GM11168 (cell line): ENCODE measurements at regions not wholly inside any gene's neighbourhood (a gene's known extent, or its start where the extent isn't known, plus 50 kb on each side); places are given as distances from the start of the nearest gene placed in this dataset.

Experiments used
- in situ Hi-C: fragments of 300-500 bp; cut with MboI; formaldehyde crosslinking; loops from one replicate; pipeline ENCODE4 v1.12.0; 2022; ENCODE audit warnings: low sequenced_read_pairs; ENCODE audit not compliant: unreplicated experiment

DNA sequence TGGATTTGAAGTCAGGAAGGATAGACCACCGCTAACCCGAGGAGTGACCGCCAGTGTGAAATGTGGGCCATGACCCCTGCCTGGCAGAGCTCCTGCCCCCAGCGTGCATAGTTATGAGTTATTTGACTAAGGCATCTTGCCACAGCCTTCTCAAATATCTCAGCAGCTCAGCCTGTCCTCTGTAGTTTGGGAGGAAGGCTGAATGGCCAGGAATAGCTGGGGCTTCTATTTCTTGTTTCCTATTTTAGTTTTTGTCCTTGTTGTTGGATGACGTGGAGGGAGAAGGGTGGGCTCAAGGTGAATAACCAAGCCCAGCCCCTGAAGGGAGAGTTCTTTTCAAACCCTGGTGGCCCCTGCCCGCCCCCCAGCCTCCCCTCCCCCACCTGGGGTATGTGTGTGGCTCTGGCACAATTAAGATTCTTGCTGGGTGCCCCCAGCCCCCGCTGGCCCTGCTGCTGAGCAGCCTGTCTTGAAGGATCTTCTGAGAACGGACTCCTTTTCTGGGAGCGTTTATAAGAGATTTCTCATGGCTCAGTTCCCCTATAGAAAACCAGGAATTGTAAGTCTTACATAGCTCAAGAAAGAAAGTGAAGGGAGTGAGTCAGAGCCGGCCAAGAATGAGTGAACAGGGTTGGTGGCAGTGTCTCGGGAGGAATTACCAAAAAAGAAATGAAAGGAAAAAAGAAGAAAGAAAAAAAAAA is 157.4 kb downstream of the GLI2 start:
- in situ Hi-C loops, result no loop called here

GRCh38 chr2:120893811-120894584 is 158.3 kb downstream of the GLI2 start:
- in situ Hi-C loops, result no loop called here

DNA sequence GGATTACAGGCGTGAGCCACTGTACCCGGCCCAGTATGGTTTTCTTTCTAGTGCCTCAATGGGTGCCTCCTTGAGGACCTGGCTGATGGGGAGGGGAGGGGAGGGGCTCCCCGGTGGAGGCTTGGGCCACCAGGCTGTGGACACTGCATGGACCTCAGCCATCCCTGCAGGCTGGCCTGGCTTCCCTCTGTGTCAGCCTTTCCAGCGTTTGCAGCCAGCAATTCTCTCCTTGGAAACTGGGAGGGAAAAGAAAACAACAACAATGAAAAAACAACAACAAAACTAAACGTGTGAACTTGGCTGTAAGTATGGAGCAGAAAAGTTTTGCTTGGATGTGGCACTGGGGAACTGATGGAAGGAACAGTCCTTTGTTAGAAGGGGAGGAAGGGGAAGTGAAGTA is 159.3 kb downstream of the GLI2 start:
- in situ Hi-C loops, result no loop called here

GRCh38 chr2:120896126-120896525 is 160.5 kb downstream of the GLI2 start:
- in situ Hi-C loops, result no loop called here

- in situ Hi-C loops, result no loop called here
Measured at GRCh38 chr2:120896901-120897300, 161.2 kb downstream of the GLI2 start.

DNA sequence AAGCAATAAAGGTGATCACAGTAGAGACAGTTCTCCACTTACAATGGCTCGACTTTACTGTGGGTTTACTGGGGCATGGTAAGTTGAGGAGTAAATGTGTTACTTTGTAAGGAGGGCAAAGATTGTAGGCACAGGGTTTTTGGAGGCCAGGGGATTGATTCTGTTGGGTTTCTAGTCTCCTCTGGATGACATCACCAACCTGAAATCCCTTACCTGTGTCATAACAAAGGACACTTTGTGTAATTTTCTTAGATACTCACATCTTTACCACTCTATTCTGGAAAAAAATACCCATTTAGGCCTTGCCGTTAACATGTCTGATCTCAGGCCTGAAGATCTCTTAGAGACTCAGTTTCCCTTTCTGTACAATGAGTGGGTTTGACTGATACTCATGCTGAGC is 161.7 kb downstream of the GLI2 start:
- in situ Hi-C loops, result no loop called here

DNA sequence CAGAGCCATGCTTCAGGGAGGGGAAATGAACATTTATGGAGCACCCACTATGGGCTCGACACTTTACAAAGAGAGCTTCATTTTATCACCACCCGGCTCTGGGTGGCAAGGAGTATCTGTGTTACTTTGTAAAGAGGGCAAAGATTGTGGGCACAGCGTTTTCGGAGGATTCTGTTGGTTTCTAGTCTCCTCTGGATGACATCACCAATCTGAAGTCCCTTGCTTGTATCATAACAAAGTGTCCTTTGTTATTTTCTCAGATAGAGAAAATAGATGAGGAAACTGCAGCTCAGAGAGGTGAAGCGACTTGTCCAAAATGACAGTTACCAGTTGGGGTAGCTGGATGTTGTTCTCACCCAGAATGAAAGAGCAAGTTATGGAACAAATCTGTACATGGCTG is 162.8 kb downstream of the GLI2 start:
- in situ Hi-C loops, result no loop called here

GRCh38 chr2:120898961-120899750 is 163.5 kb downstream of the GLI2 start:
- in situ Hi-C loops, result no loop called here

DNA sequence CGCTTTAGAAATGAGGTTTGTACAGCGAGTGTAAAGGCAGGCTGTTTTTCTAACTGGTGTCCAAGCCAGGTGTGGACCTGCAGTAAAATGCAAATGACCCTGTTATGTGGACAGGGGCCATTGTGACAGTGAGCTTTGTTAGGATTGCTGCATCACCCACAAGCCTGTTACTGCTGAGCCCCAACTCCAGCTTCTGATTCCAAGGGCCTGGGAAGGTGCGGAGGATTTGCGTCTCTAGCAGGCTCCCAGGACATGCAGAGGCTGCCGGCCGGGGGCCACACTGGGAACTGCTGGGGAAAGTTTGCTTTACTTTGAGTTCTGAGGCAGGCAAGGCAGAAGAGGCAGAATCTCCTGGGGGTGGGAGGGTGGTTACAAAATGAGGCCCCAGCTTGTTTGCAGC is 164.1 kb downstream of the GLI2 start:
- in situ Hi-C loops, result no loop called here

DNA sequence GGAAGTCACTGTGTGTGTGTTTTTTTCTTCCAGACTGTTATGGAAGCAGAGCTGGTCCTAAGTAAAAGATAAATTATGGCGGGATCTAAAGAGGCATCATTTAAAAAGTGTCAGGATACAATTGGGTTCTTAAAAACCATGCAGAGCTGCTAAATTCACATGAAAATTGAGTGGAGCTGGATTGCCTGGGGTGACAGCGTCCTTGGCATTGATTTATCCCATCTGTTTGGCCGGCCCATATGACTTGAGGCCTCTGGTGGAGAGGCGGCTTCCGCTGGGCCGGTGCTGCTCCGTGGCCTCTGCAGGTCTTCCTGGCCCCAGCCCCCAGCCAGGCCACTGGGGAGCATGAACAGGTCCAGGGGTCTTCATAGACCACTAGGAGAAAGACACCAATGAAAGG is 165.5 kb downstream of the GLI2 start:
- in situ Hi-C loops, result no loop called here

GRCh38 chr2:120902592-120902991 is 166.9 kb downstream of the GLI2 start:
- in situ Hi-C loops, result no loop called here

GRCh38 chr2:120904379-120904778 is 168.7 kb downstream of the GLI2 start:
- in situ Hi-C loops, result no loop called here

DNA sequence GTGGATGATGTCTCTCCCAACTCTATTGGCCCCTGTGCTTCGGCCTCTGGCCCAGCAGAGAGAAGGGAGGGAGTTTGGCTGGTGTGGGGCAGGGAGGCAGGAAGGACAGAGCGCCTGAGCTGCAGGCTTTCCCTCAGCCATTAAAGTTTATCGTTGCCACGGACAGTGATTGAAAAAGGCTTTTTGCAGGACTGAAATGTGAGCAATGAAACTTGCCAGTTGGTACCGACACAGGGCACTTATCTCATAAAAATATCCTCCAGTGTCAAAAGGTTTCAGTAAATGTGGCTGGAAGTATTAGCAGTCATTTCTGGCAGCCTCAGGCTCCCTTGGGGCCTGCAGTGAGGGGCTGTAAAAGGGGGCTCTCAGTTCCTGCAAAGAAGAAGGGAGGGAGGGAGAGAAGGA is 169.2 kb downstream of the GLI2 start:
- in situ Hi-C loops, result no loop called here

- in situ Hi-C loops, result no loop called here
Measured at GRCh38 chr2:120905298-120905697, 169.6 kb downstream of the GLI2 start.

DNA sequence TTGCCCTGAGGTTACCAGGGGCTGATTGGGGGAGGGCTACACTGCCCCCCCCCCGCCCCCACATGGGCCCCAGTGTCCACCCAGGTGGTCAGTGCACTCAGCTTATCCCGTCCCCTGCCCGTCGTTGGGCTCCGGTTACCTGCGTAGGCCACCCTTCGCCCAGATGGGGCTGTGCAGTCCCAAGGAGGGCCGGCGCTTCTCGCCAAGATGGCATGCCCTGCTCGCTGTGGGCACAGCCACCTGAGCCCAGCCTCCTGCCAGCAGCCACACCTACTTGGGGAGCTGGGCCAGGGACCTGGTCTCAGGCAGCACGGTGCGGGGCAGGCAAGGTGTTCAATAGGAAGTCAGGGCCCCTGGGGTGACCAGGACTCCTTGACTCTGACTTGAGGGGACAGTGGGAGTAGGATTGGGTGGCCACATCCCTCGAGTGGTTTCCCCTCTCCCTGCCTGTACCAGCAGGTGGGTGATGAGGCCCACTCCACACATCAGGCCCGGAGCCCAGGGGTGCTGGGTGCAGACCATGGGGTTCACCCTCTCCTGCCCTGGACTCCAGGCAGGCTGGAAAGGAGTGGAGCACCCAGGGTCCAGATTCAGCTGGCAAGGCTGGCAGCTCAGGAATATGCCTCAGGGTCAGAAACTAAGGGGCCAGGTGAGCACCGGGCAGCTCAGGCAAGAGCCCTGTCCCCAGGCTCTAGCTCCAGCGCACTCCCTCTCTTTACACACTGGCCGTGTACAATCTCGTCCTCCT is 170.3 kb downstream of the GLI2 start:
- in situ Hi-C loops, result no loop called here

DNA sequence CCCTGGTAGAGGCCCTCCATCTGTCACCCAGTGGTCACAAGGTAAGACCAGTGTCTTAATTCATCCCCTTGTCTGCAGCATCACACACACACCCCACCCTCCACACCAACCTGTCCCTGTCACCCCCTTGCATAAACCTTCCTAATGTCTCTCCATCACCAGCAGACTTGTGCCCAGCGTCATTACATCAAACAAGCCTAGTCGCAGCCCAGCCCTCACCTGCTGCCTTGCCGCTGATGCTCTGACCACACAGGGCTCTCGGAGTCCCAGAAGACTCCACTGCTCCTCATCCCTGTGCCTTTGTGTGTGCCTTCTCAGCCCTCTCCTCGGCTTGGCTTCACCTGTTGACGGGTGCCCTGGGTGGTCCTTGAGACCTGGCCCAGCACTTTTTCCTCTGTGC is 171.2 kb downstream of the GLI2 start:
- in situ Hi-C loops, result no loop called here

GRCh38 chr2:120907822-120908221 is 172.2 kb downstream of the GLI2 start:
- in situ Hi-C loops, result no loop called here

DNA sequence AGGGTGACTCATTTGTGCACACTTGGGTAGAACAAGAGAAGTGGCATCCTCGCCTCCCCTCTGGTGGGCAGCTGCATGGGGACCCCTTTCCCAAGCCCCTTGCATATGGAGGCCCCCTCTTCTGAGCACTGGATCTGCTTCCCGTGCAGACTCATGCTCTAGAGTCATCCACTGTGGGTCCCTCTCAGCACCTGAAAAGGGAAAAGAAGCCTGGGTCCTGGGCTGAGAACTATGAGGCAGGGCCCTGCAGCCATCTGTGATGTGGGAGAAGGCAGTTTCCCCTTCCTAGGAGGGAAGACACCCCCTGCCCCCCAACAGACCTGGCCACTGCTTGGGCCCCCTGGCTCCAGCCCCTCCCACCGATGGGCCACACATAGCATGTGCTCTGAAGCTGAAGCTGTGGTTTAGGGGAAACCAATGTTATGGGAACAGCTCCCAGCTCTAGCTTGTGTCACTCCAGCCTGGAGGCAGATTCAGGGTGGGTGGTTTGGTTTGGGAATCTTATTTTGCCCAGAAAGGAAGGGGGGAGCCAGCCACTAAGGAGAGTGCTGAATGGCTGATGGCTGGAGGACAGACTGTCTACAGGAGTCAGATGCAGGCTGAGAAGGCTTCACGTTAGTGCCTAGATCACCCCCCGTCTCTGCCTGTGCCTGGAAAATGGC is 172.8 kb downstream of the GLI2 start:
- in situ Hi-C loops, result no loop called here

DNA sequence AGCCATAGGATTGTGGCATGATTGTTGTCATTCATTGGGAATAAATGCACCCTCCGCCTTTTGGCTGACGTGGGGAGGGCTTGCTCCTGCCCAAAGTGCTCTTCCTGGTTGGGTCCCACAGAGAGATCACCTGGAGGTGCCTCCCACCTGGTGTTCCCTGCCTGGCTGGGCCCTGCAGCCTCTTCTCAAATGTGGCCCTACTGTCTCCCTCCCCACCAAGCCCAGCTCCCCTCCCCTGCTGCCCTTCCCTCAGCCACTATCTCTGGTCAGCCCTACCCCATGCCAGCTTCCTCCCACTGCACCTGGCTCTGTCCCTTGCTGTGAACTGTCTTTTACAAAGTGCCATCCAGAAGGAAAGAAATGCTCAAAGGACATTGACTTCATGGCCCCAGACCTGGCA is 173.4 kb downstream of the GLI2 start:
- in situ Hi-C loops, result no loop called here

DNA sequence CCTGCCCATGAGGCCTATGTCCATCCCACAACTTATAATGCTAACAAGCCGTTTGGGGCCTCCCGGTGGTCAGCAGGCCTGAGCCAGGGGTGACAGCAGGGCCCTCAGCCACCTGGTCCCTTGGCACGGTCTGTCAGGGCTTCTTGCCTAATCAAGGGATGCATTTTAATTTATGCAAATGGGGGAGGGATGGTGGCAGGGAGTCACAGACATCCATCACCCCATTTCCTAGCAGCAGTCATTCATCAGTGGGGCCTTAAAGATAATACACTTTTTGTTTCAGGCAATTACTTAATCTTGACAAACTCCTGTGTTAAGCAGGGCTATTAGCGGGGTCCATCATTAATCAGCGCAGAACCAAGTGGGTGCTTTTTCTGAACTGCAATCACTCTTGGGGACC is 174.5 kb downstream of the GLI2 start:
- in situ Hi-C loops, result no loop called here
